ENCODE measurements at regions not wholly inside any gene's neighbourhood (a gene's known extent, or its start where the extent isn't known, plus 50 kb on each side); places are given as distances from the start of the nearest gene placed in this dataset.
"Not testable (repeated sequence)": the region's sequence is repeated elsewhere in the genome, so short reads cannot be mapped to it uniquely, and the experiment has no call there.

DNA sequence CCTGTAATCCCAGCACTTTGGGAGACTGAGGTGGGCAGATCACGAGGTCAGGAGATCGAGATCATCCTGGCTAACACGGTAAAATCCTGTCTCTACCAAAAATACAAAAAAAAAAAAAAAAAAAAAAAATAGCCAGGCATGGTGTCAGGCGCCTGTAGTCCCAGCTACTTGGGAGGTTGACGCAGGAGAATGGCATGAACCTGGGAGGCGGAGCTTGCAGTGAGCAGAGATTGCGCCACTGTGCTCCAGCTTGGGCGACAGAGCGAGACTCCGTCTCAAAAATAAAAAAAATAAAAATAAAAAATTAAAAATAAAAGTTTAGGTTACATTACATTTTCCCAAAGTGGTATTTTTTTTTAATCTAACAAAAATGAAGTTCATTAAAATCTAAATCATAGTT, 218.1 kb upstream of the TMEFF2 start:
- TF ChIP-seq, protein P1, sequence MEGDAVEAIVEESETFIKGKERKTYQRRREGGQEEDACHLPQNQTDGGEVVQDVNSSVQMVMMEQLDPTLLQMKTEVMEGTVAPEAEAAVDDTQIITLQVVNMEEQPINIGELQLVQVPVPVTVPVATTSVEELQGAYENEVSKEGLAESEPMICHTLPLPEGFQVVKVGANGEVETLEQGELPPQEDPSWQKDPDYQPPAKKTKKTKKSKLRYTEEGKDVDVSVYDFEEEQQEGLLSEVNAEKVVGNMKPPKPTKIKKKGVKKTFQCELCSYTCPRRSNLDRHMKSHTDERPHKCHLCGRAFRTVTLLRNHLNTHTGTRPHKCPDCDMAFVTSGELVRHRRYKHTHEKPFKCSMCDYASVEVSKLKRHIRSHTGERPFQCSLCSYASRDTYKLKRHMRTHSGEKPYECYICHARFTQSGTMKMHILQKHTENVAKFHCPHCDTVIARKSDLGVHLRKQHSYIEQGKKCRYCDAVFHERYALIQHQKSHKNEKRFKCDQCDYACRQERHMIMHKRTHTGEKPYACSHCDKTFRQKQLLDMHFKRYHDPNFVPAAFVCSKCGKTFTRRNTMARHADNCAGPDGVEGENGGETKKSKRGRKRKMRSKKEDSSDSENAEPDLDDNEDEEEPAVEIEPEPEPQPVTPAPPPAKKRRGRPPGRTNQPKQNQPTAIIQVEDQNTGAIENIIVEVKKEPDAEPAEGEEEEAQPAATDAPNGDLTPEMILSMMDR (IDR thresholded peaks at IDR 0.05): not testable (repeated sequence)
- TF ChIP-seq ZFX (IDR thresholded peaks at IDR 0.05; ENCODE audit: borderline replicate concordance): not testable (repeated sequence)

Data from 22Rv1 (cell line).